Epithelial cell of proximal tubule (primary cell): ENCODE measurements at regions not wholly inside any gene's neighbourhood (a gene's known extent, or its start where the extent isn't known, plus 50 kb on each side); places are given as distances from the start of the nearest gene placed in this dataset.

ENCODE experiments used
- DNase-seq: peaks from one replicate; pipeline ENCODE4 v3.0.0-alpha.2; 2011; ENCODE audit warnings: low read depth
- H3K4me3 ChIP-seq: 2 replicates; pipeline ENCODE4 v1.5.1; 2011; ENCODE audit warnings: low read depth, mild to moderate bottlenecking, low read length
- CTCF ChIP-seq: conservative IDR thresholded peaks from 2 replicates; pipeline ENCODE4 v1.5.1; 2012; ENCODE audit warnings: low read depth, mild to moderate bottlenecking, low read length

- DNase-seq = no peak
- H3K4me3 ChIP-seq = no peak overlapping the region
- no peak for TF ChIP-seq CTCF
Measured at GRCh38 chr3:166462891-166463470, 625.8 kb upstream of the BCHE start.

GRCh38 chr3:166461626-166462025 is 624.4 kb upstream of the BCHE start:
- no peak overlapping the region for H3K4me3 ChIP-seq
- no peak for TF ChIP-seq CTCF
- no peak for DNase-seq

GRCh38 chr3:166457382-166457781 is 620.2 kb upstream of the BCHE start:
- no peak for TF ChIP-seq CTCF
- H3K4me3 ChIP-seq = no peak overlapping the region
- DNase-seq = no peak

- no peak for TF ChIP-seq CTCF
- DNase-seq = no peak
- H3K4me3 ChIP-seq = no peak overlapping the region
Measured at GRCh38 chr3:166456286-166456685, 619.1 kb upstream of the BCHE start.

- H3K4me3 ChIP-seq = no peak overlapping the region
- no peak for DNase-seq
- TF ChIP-seq CTCF = no peak
Measured at GRCh38 chr3:166455744-166456143, 618.5 kb upstream of the BCHE start.

- DNase-seq = no peak
- no peak overlapping the region for H3K4me3 ChIP-seq
- no peak for TF ChIP-seq CTCF
Measured at GRCh38 chr3:166453478-166453877, 616.3 kb upstream of the BCHE start.

- TF ChIP-seq CTCF = no peak
- no peak for DNase-seq
- no peak overlapping the region for H3K4me3 ChIP-seq
Measured at GRCh38 chr3:166451997-166452396, 614.8 kb upstream of the BCHE start.
